MM.1S (cell line): ENCODE measurements at regions not wholly inside any gene's neighbourhood (a gene's known extent, or its start where the extent isn't known, plus 50 kb on each side); places are given as distances from the start of the nearest gene placed in this dataset.

Source experiments
- DNase-seq: peaks from one replicate; pipeline ENCODE4 v3.0.0-alpha.2; 2015
- H2AFZ ChIP-seq: fragments of 300-600 bp; sonication (generic); 2 replicates; pipeline ENCODE4 v1.6.0; 2016; ENCODE audit warnings: antibody characterized with exemption, low read length
- H3F3A ChIP-seq: fragments of 300-600 bp; sonication (generic); 2 replicates; pipeline ENCODE4 v1.6.1; 2016; ENCODE audit warnings: mild to moderate bottlenecking, antibody characterized with exemption, low read length, moderate library complexity, mixed read lengths; ENCODE audit not compliant: insufficient read depth
- H3K27ac ChIP-seq: fragments of 300-600 bp; sonication (generic); 2 replicates; pipeline ENCODE4 v1.5.1; 2016; ENCODE audit warnings: mild to moderate bottlenecking, low read length
- H3K27me3 ChIP-seq: fragments of 300-600 bp; sonication (generic); replicated peaks from 2 replicates; pipeline ENCODE4 v1.6.0; 2016; ENCODE audit warnings: low read length; ENCODE audit not compliant: insufficient read depth
- H3K36me3 ChIP-seq: fragments of 300-600 bp; sonication (generic); replicated peaks from 2 replicates; pipeline ENCODE4 v1.6.1; 2016; ENCODE audit warnings: mild to moderate bottlenecking, low read length, mixed read lengths; ENCODE audit not compliant: insufficient read depth
- H3K4me1 ChIP-seq: fragments of 300-600 bp; sonication (generic); 2 replicates; pipeline ENCODE4 v1.6.1; 2016; ENCODE audit warnings: low read length, mixed read lengths
- H3K4me2 ChIP-seq: fragments of 300-600 bp; sonication (generic); 2 replicates; pipeline ENCODE4 v1.6.0; 2016; ENCODE audit warnings: low read depth, low read length
- H3K4me3 ChIP-seq: fragments of 300-600 bp; sonication (generic); 2 replicates; pipeline ENCODE4 v1.5.1; 2016; ENCODE audit warnings: low read length, mixed read lengths
- H3K79me2 ChIP-seq: fragments of 300-600 bp; sonication (generic); 2 replicates; pipeline ENCODE4 v1.6.1; 2016; ENCODE audit warnings: mixed run types, low read length, mixed read lengths
- H3K9ac ChIP-seq: fragments of 300-600 bp; sonication (generic); 2 replicates; pipeline ENCODE4 v1.6.1; 2016; ENCODE audit warnings: low read length, mixed read lengths
- H3K9me2 ChIP-seq: fragments of 300-600 bp; sonication (generic); replicated peaks from 2 replicates; pipeline ENCODE4 v1.6.1; 2016; ENCODE audit warnings: mild to moderate bottlenecking, low read length, mixed read lengths; ENCODE audit not compliant: insufficient read depth
- H3K9me3 ChIP-seq: fragments of 300-600 bp; sonication (generic); replicated peaks from 2 replicates; pipeline ENCODE4 v1.6.1; 2016; ENCODE audit warnings: mild to moderate bottlenecking, low read length, mixed read lengths; ENCODE audit not compliant: insufficient read depth
- H4K20me1 ChIP-seq: fragments of 300-600 bp; sonication (generic); 2 replicates; pipeline ENCODE4 v1.6.1; 2016; ENCODE audit warnings: mild to moderate bottlenecking, low read length, moderate library complexity, mixed read lengths; ENCODE audit not compliant: insufficient read depth
- CTCF ChIP-seq: fragments of 300-600 bp; sonication (generic); IDR thresholded peaks from 2 replicates; pipeline ENCODE4 v1.5.1; 2016; ENCODE audit warnings: antibody characterized with exemption, low read length, mixed read lengths
- EZH2 ChIP-seq: fragments of 300-600 bp; sonication (generic); optimal IDR thresholded peaks from 2 replicates; pipeline ENCODE3; 2017; ENCODE audit warnings: low read depth, mild to moderate bottlenecking, antibody characterized with exemption, low read length, mixed read lengths
- EZH2phosphoT487 ChIP-seq: fragments of 300-600 bp; sonication (generic); IDR thresholded peaks from 2 replicates; pipeline ENCODE4 v1.6.1; 2018; ENCODE audit warnings: antibody characterized with exemption, low read length

GRCh38 chr3:174431717-174432116 lies 427.4 kb upstream of the NAALADL2 start:
- H3K27ac ChIP-seq = no peak overlapping the region
- no peaks in the 10 kb centered on the region for H3K9me2 ChIP-seq
- no peaks in the 10 kb centered on the region for H4K20me1 ChIP-seq
- TF ChIP-seq EZH2 (no peak), CTCF (no peak), EZH2phosphoT487 (no peak)
- H3K4me2 ChIP-seq = no peak overlapping the region
- H3K4me1 ChIP-seq = peaks cover 9% of the 10 kb centered on the region
- no peak overlapping the region for H3K9ac ChIP-seq
- DNase-seq = no peak
- H3K27me3 ChIP-seq = no peaks in the 10 kb centered on the region
- H3K4me3 ChIP-seq = no peak overlapping the region
- H3K36me3 ChIP-seq = no peaks in the 10 kb centered on the region
- H3K79me2 ChIP-seq = no peaks in the 10 kb centered on the region
- no peaks in the 10 kb centered on the region for H3F3A ChIP-seq
- no peaks in the 10 kb centered on the region for H3K9me3 ChIP-seq
- no peak overlapping the region for H2AFZ ChIP-seq

GRCh38 chr3:174436367-174436766 lies 422.8 kb upstream of the NAALADL2 start:
- no peaks in the 10 kb centered on the region for H3K36me3 ChIP-seq
- H2AFZ ChIP-seq = peak overlapping the region; percentile 44
- H3K4me1 ChIP-seq = peaks cover 19% of the 10 kb centered on the region
- H3F3A ChIP-seq = peaks cover 8% of the 10 kb centered on the region
- peak overlapping the region; percentile 2; the same call in 1 of the 2 replicates for H3K9ac ChIP-seq
- H3K4me2 ChIP-seq = peak overlapping the region; percentile 58
- no peaks in the 10 kb centered on the region for H3K79me2 ChIP-seq
- peak overlapping the region; percentile 23; the same call in 1 of the 2 replicates for H3K27ac ChIP-seq
- no peaks in the 10 kb centered on the region for H4K20me1 ChIP-seq
- H3K9me2 ChIP-seq = no peaks in the 10 kb centered on the region
- TF ChIP-seq EZH2 = no peak
- no peak for TF ChIP-seq CTCF
- no peak for TF ChIP-seq EZH2phosphoT487
- peak; percentile 62 for DNase-seq
- H3K4me3 ChIP-seq = peak overlapping the region; percentile 9; the same call in 1 of the 2 replicates
- H3K9me3 ChIP-seq = no peaks in the 10 kb centered on the region
- H3K27me3 ChIP-seq = no peaks in the 10 kb centered on the region

- TF ChIP-seq EZH2phosphoT487 = no peak
- no peak for TF ChIP-seq CTCF
- no peak for TF ChIP-seq EZH2
- no peaks in the 10 kb centered on the region for H3K79me2 ChIP-seq
- no peak overlapping the region for H3K9ac ChIP-seq
- DNase-seq = no peak
- no peak overlapping the region for H2AFZ ChIP-seq
- H3K27ac ChIP-seq = no peak overlapping the region
- H3K4me2 ChIP-seq = no peak overlapping the region
- no peaks in the 10 kb centered on the region for H3K9me3 ChIP-seq
- peaks cover 13% of the 10 kb centered on the region for H3F3A ChIP-seq
- no peaks in the 10 kb centered on the region for H3K27me3 ChIP-seq
- no peaks in the 10 kb centered on the region for H3K36me3 ChIP-seq
- no peak overlapping the region for H3K4me3 ChIP-seq
- no peaks in the 10 kb centered on the region for H3K9me2 ChIP-seq
- H4K20me1 ChIP-seq = no peaks in the 10 kb centered on the region
- H3K4me1 ChIP-seq = peaks cover 24% of the 10 kb centered on the region
These were observed 420.5 kb upstream of the NAALADL2 start for GRCh38 chr3:174438501-174439145.
